Breast epithelium (tissue), 4 donors: ENCODE measurements at regions not wholly inside any gene's neighbourhood (a gene's known extent, or its start where the extent isn't known, plus 50 kb on each side); places are given as distances from the start of the nearest gene placed in this dataset.

Experiments used
- DNase-seq, 2 donors: peaks; one replicate each; pipeline ENCODE4 v3.0.0-alpha.2; 2019; ENCODE audit warnings: low spot score in 2 of 2
- H3K27ac ChIP-seq, 2 donors: fragments of 200-600 bp; sonication (generic) in 1 of 2; one replicate each; pipeline ENCODE4 v1.5.1; 2016 to 2019; ENCODE audit warnings: mild to moderate bottlenecking in 1 of 2
- H3K27me3 ChIP-seq, 2 donors: fragments of 200-600 bp; sonication (generic) in 1 of 2; one replicate each; pipeline versions ENCODE4 v1.5.1 to v1.6.0; 2017 to 2019; ENCODE audit warnings: control low read depth in 1 of 2, mild to moderate bottlenecking in 1 of 2
- H3K36me3 ChIP-seq: fragments of 200-600 bp; one replicate; pipeline ENCODE4 v1.5.1; 2019
- H3K4me1 ChIP-seq, 2 donors: fragments of 200-600 bp; sonication (generic); one replicate each; pipeline ENCODE4 v1.5.1; 2016 to 2019; ENCODE audit warnings: control low read depth in 1 of 2
- H3K4me3 ChIP-seq, 3 donors: fragments of 200-600 bp; sonication (generic); 1 replicate in 2 of 3; 2 replicates in 1 of 3; pipeline ENCODE4 v1.5.1; 2016 to 2019; ENCODE audit warnings: mild to moderate bottlenecking in 3 of 3, moderate library complexity in 2 of 3
- H3K9me3 ChIP-seq, 2 donors: fragments of 200-600 bp; sonication (generic) in 1 of 2; one replicate each; pipeline ENCODE4 v1.5.1; 2016 to 2019; ENCODE audit warnings: control low read depth in 1 of 2
- CTCF ChIP-seq, 3 donors: fragments of 450-650 bp; IDR thresholded peaks; one replicate each; pipeline ENCODE4 v1.5.1; 2016 to 2017; ENCODE audit warnings: antibody characterized with exemption in 3 of 3, mild to moderate bottlenecking in 3 of 3, moderate library complexity in 3 of 3
- POLR2A ChIP-seq: fragments of 450-650 bp; IDR thresholded peaks from one replicate; pipeline ENCODE4 v1.6.1; 2016; ENCODE audit warnings: antibody characterized with exemption, mild to moderate bottlenecking, moderate library complexity
- POLR2AphosphoS5 ChIP-seq, 3 donors: sonication (generic); formaldehyde crosslinking; IDR thresholded peaks; one replicate each; pipeline ENCODE4 v1.6.1; 2017; ENCODE audit warnings: antibody characterized with exemption in 3 of 3
- intact Hi-C: fragments of 100-400 bp; cut with DNase I; formaldehyde crosslinking; loops from one replicate; pipeline ENCODE4 v1.15.1; 2023; ENCODE audit warnings: low total_unique reads

GRCh38 chr3:4019501-4019900 lies 220.3 kb downstream of the LRRN1 start:
- H3K36me3 ChIP-seq, result no peaks in the 10 kb centered on the region
- no peak for DNase-seq
- TF ChIP-seq POLR2AphosphoS5 (IDR thresholded peaks at IDR 0.05) (no peak), POLR2A (no peak), CTCF (IDR thresholded peaks at IDR 0.05) (no peak)
- intact Hi-C loops, result no loop called here
- H3K4me3 ChIP-seq, result no peak overlapping the region
- H3K27me3 ChIP-seq, result no peaks in the 10 kb centered on the region
- H3K9me3 ChIP-seq, result peaks cover 0 to 9% of the 10 kb centered on the region in 2 donors
- no peaks in the 10 kb centered on the region for H3K4me1 ChIP-seq
- no peak overlapping the region for H3K27ac ChIP-seq

GRCh38 chr3:4021162-4021561 lies 221.9 kb downstream of the LRRN1 start:
- intact Hi-C loops, result no loop called here
- H3K4me1 ChIP-seq, result no peaks in the 10 kb centered on the region
- H3K36me3 ChIP-seq, result no peaks in the 10 kb centered on the region
- H3K27ac ChIP-seq, result no peak overlapping the region
- DNase-seq, result no peak
- H3K27me3 ChIP-seq, result no peaks in the 10 kb centered on the region
- H3K4me3 ChIP-seq, result no peak overlapping the region
- peaks cover 0 to 9% of the 10 kb centered on the region in 2 donors for H3K9me3 ChIP-seq
- TF ChIP-seq CTCF (IDR thresholded peaks at IDR 0.05), result no peak
- no peak for TF ChIP-seq POLR2A
- no peak for TF ChIP-seq POLR2AphosphoS5 (IDR thresholded peaks at IDR 0.05)

- TF ChIP-seq POLR2A (no peak), POLR2AphosphoS5 (IDR thresholded peaks at IDR 0.05) (no peak), CTCF (IDR thresholded peaks at IDR 0.05) (no peak)
- intact Hi-C loops, result no loop called here
- Histone ChIP-seq H3K4me1 (no peaks in the 10 kb centered on the region), H3K4me3 (no peak overlapping the region), H3K36me3 (no peaks in the 10 kb centered on the region), H3K27ac (no peak overlapping the region), H3K27me3 (no peaks in the 10 kb centered on the region), H3K9me3 (no peaks in the 10 kb centered on the region)
- no peak for DNase-seq
Observed at GRCh38 chr3:4029135-4029534, 229.9 kb downstream of the LRRN1 start.

- Histone ChIP-seq H3K36me3 (no peaks in the 10 kb centered on the region), H3K4me1 (no peaks in the 10 kb centered on the region), H3K27ac (no peak overlapping the region), H3K4me3 (no peak overlapping the region), H3K27me3 (no peaks in the 10 kb centered on the region), H3K9me3 (no peaks in the 10 kb centered on the region)
- no peak for DNase-seq
- TF ChIP-seq POLR2A (no peak), CTCF (IDR thresholded peaks at IDR 0.05) (no peak), POLR2AphosphoS5 (IDR thresholded peaks at IDR 0.05) (no peak)
- intact Hi-C loops, result no loop called here
Observed at GRCh38 chr3:4030624-4031023, 231.4 kb downstream of the LRRN1 start.

GRCh38 chr3:4033296-4033695 lies 234.1 kb downstream of the LRRN1 start:
- intact Hi-C loops, result no loop called here
- Histone ChIP-seq H3K27ac (no peak overlapping the region), H3K4me1 (no peaks in the 10 kb centered on the region), H3K36me3 (no peaks in the 10 kb centered on the region), H3K27me3 (no peaks in the 10 kb centered on the region), H3K4me3 (no peak overlapping the region), H3K9me3 (no peaks in the 10 kb centered on the region)
- no peak for TF ChIP-seq POLR2A
- TF ChIP-seq POLR2AphosphoS5 (IDR thresholded peaks at IDR 0.05), result no peak
- TF ChIP-seq CTCF (IDR thresholded peaks at IDR 0.05), result no peak
- no peak for DNase-seq
